K562 (cell line): ENCODE measurements at regions not wholly inside any gene's neighbourhood (a gene's known extent, or its start where the extent isn't known, plus 50 kb on each side); places are given as distances from the start of the nearest gene placed in this dataset.

Experiments used
- ATAC-seq: fragments of 200-7000 bp; cut with Tn5 transposase; 3 replicates; pipeline ENCODE4 v1.9.1; 2020; ENCODE audit warnings: moderate library complexity
- BruUV-seq: library from RNA; stranded (reverse); fragments of 400-500 nt; replicated peaks from 2 replicates; lab custom pipeline; 2021; lab: Mats Ljungman, UMichigan
- CTCF ChIA-PET: fragments of 300-600 bp; formaldehyde crosslinking; extraction: SDS; loops from one replicate; lab custom pipeline; 2021; ENCODE audit warnings: low intra/inter-chr PET ratio; lab: Yijun Ruan, JAX
- POLR2A ChIA-PET: fragments of 300-600, 350-650 bp; sonication (Branson Sonifier 250); formaldehyde crosslinking; extraction: SDS; loops from one replicate; lab custom pipeline; 2021; ENCODE audit warnings: antibody characterized with exemption, inconsistent platforms; lab: Yijun Ruan, JAX
- DNase-seq, 4 experiments: peaks; one replicate each; pipeline versions ENCODE4 v3.0.0 to v3.0.0-alpha.2; 2011 to 2018; ENCODE audit warnings: low spot score in 3 of 4, mixed read lengths in 3 of 4; ENCODE audit errors: extremely low read depth in 1 of 4
- FAIRE-seq: peaks from 2 replicates; lab custom pipeline; 2011; peaks lifted over from hg19 to GRCh38; lab: Jason Lieb, UNC
- H2AFZ ChIP-seq: 2 replicates; pipeline ENCODE4 v1.6.0; 2011; ENCODE audit warnings: low read depth, low read length, control low read depth, inconsistent platforms
- H3K27ac ChIP-seq: fragments of 200-600 bp; 3 replicates; pipeline ENCODE4 v1.8.0; 2011; ENCODE audit warnings: low read depth, mild to moderate bottlenecking, control low read depth, inconsistent platforms, low read length, moderate library complexity, mixed read lengths; ENCODE audit errors: extremely low read depth
- H3K27me3 ChIP-seq, 2 experiments: fragments of 300-600 bp in 1 of 2; 2 replicates in 1 of 2; 3 replicates in 1 of 2; pipeline versions ENCODE4 v1.6.0 to v1.8.0; 2011; ENCODE audit warnings: inconsistent platforms in 2 of 2, low read length in 2 of 2, mild to moderate bottlenecking in 1 of 2, mixed read lengths in 1 of 2, moderate library complexity in 1 of 2; ENCODE audit not compliant: control insufficient read depth in 2 of 2, insufficient read depth in 2 of 2
- H3K36me3 ChIP-seq: fragments of 300-600 bp; 3 replicates; pipeline ENCODE4 v1.8.0; 2011; ENCODE audit warnings: mild to moderate bottlenecking, low read length, inconsistent platforms; ENCODE audit not compliant: control insufficient read depth, insufficient read depth
- H3K4me1 ChIP-seq, 2 experiments: fragments of 200-600 bp in 1 of 2; replicated peaks in 1 of 2; 2 replicates in 1 of 2; 3 replicates in 1 of 2; pipeline versions ENCODE4 v1.5.1 to v1.8.0; 2011; ENCODE audit warnings: inconsistent platforms in 2 of 2, low read length in 2 of 2, mild to moderate bottlenecking in 1 of 2, mixed read lengths in 1 of 2, moderate library complexity in 1 of 2; ENCODE audit not compliant: control insufficient read depth in 2 of 2, insufficient read depth in 2 of 2
- H3K4me2 ChIP-seq: 2 replicates; pipeline ENCODE4 v1.6.1; 2011; ENCODE audit warnings: low read length, control low read depth, inconsistent platforms, mixed read lengths; ENCODE audit not compliant: insufficient read depth
- H3K4me3 ChIP-seq: fragments of 200-600 bp; sonication (generic), shearing (Covaris generic); 2 replicates; pipeline ENCODE4 v1.5.1; 2016; ENCODE audit warnings: control low read depth, inconsistent platforms
- H3K79me2 ChIP-seq: fragments of 200-600 bp; 3 replicates; pipeline ENCODE4 v1.8.0; 2011; ENCODE audit warnings: low read length, inconsistent platforms; ENCODE audit not compliant: control insufficient read depth, insufficient read depth
- H3K9ac ChIP-seq, 2 experiments: 2 replicates each; pipeline versions ENCODE4 v1.6.0 to v1.6.1; 2011; ENCODE audit warnings: low read depth in 2 of 2, low read length in 2 of 2, control low read depth in 1 of 2, inconsistent platforms in 1 of 2, mild to moderate bottlenecking in 1 of 2, mixed read lengths in 1 of 2; ENCODE audit not compliant: insufficient read depth in 1 of 2
- H3K9me1 ChIP-seq: one replicate; pipeline ENCODE4 v1.6.0; 2011; ENCODE audit warnings: inconsistent platforms, mild to moderate bottlenecking, low read length, moderate library complexity; ENCODE audit not compliant: control insufficient read depth, insufficient read depth
- H3K9me3 ChIP-seq: replicated peaks from 2 replicates; pipeline ENCODE4 v1.5.1; 2011; ENCODE audit warnings: low read depth, low read length, inconsistent platforms; ENCODE audit not compliant: control insufficient read depth, insufficient read depth
- H4K20me1 ChIP-seq: replicated peaks from 2 replicates; pipeline ENCODE4 v1.6.1; 2011; ENCODE audit warnings: low read length, inconsistent platforms, mixed read lengths; ENCODE audit not compliant: control insufficient read depth, insufficient read depth
- ATF3 ChIP-seq, 2 experiments: fragments of 450-650 bp in 1 of 2; sonication (generic) in 1 of 2; formaldehyde crosslinking in 1 of 2; IDR thresholded peaks in 1 of 2; conservative IDR thresholded peaks in 1 of 2; 2 replicates each; pipeline versions ENCODE4 v1.6.1 to v1.8.1; 2016 to 2023; ENCODE audit warnings: mild to moderate bottlenecking in 2 of 2, moderate library complexity in 2 of 2, inconsistent platforms in 1 of 2, missing genetic modification reagents in 1 of 2
- BRD9 ChIP-seq: fragments of 450-650 bp; IDR thresholded peaks from 2 replicates; pipeline ENCODE4 v1.6.1; 2018; ENCODE audit warnings: low read depth; ENCODE audit not compliant: partially characterized antibody
- CBFB ChIP-seq: sonication (generic); formaldehyde crosslinking; IDR thresholded peaks from 2 replicates; pipeline ENCODE4 v1.4.0; 2020; ENCODE audit warnings: mild to moderate bottlenecking, missing genetic modification reagents
- HIVEP1 ChIP-seq: fragments of 250-450 bp; sonication (Bioruptor Pico); IDR thresholded peaks from 2 replicates; pipeline ENCODE4 v1.4.0; 2020; ENCODE audit warnings: mild to moderate bottlenecking
- JUND ChIP-seq, 2 experiments: IDR thresholded peaks; 2 replicates in 1 of 2; 3 replicates in 1 of 2; pipeline ENCODE4 v1.6.1; 2011; ENCODE audit warnings: borderline replicate concordance in 2 of 2, low read depth in 2 of 2, low read length in 2 of 2, improper control_type of control experiment in 1 of 2, missing biosample characterization in 1 of 2, missing genetic modification characterization in 1 of 2, missing genetic modification reagents in 1 of 2
- KAT2B ChIP-seq: IDR thresholded peaks from one replicate; pipeline ENCODE4 v1.6.1; 2012; ENCODE audit warnings: low read depth, mild to moderate bottlenecking, control low read depth, inconsistent platforms, low read length, moderate library complexity
- KLF16 ChIP-seq: IDR thresholded peaks from 2 replicates; pipeline ENCODE4 v1.6.1; 2016; ENCODE audit warnings: antibody characterized with exemption
- MEIS2 ChIP-seq: fragments of 450-650 bp; IDR thresholded peaks from 2 replicates; pipeline ENCODE4 v1.6.1; 2014; ENCODE audit warnings: mild to moderate bottlenecking; ENCODE audit not compliant: partially characterized antibody
- NCOA6 ChIP-seq: fragments of 450-650 bp; IDR thresholded peaks from 2 replicates; pipeline ENCODE4 v1.6.1; 2017; ENCODE audit warnings: mild to moderate bottlenecking
- POLR3G ChIP-seq: IDR thresholded peaks from 2 replicates; pipeline ENCODE4 v1.6.1; 2011; ENCODE audit not compliant: insufficient read length, insufficient replicate concordance; ENCODE audit errors: extremely low read depth
- RBM17 ChIP-seq: fragments of 200-400 bp; formaldehyde crosslinking; IDR thresholded peaks from 2 replicates; pipeline ENCODE4 v1.6.1; 2017; ENCODE audit warnings: low read depth, mild to moderate bottlenecking, low read length, borderline replicate concordance
- SIN3A ChIP-seq, 2 experiments: fragments of 150-350 bp in 1 of 2; IDR thresholded peaks; 2 replicates each; pipeline ENCODE4 v1.6.1; 2011 to 2016; ENCODE audit warnings: borderline replicate concordance in 2 of 2, low read depth in 2 of 2, low read length in 2 of 2, mild to moderate bottlenecking in 2 of 2, moderate library complexity in 2 of 2; ENCODE audit not compliant: control insufficient read depth in 1 of 2
- ZNF12 ChIP-seq: sonication (generic); formaldehyde crosslinking; IDR thresholded peaks from 2 replicates; pipeline ENCODE4 v1.4.0; 2020; ENCODE audit warnings: mild to moderate bottlenecking, missing genetic modification reagents
- ZNF174 ChIP-seq: fragments of 250-450 bp; sonication (Bioruptor Pico); IDR thresholded peaks from 2 replicates; pipeline ENCODE4 v1.4.0; 2020; ENCODE audit warnings: mild to moderate bottlenecking
- ZNF274 ChIP-seq: IDR thresholded peaks from 2 replicates; pipeline ENCODE4 v1.6.1; 2011; ENCODE audit warnings: low read depth, mild to moderate bottlenecking, low read length, moderate library complexity, borderline replicate concordance
- ZNF445 ChIP-seq: fragments of 250-450 bp; sonication (Bioruptor Pico); IDR thresholded peaks from 2 replicates; pipeline ENCODE4 v1.4.0; 2020; ENCODE audit warnings: low read depth, mild to moderate bottlenecking, moderate library complexity
- ZNF586 ChIP-seq: fragments of 450-650 bp; formaldehyde crosslinking; conservative IDR thresholded peaks from 2 replicates; pipeline ENCODE4 v1.4.0; 2020; ENCODE audit warnings: mild to moderate bottlenecking, moderate library complexity
- WGBS: fragments of 100-300 bp; shearing (Covaris generic); methylation state at CpG from one replicate; pipeline ENCODE4 v1.1.6; 2016; ENCODE audit warnings: low coverage, mixed read lengths; ENCODE audit not compliant: insufficient coverage; ENCODE audit errors: missing lambda C conversion rate; 5-methylcytosine and 5-hydroxymethylcytosine counted together
- in situ Hi-C: fragments of 300-500 bp; cut with MboI; formaldehyde crosslinking; loops from 4 replicates; pipeline ENCODE4 v1.15.0; 2018; ENCODE audit warnings: inconsistent platforms, mixed read lengths
- intact Hi-C: fragments of 100-400 bp; cut with micrococcal nuclease; formaldehyde crosslinking; loops from 2 replicates; pipeline ENCODE4 v1.14.2; 2022

GRCh38 chr6:27098956-27099355, 148.5 kb upstream of the PRSS16 start:
- intact Hi-C loops: no loop called here
- Histone ChIP-seq H3K9me1 (no peaks in the 10 kb centered on the region), H3K4me3 (no peak overlapping the region), H3K9ac (no peak overlapping the region)
- DNase-seq: no peak
- POLR2A ChIA-PET: interaction anchor here (0.7 kb wide), 1 partner anchor 531 kb away, joined by 3 read pairs; no protein-coding TSS in a partner anchor
- no peak for FAIRE-seq
- BruUV-seq: no TSS peak
- TF ChIP-seq JUND (IDR thresholded peaks at IDR 0.05; ENCODE audit: borderline replicate concordance, low read depth, low read length) (no peak), JUND (tag; IDR thresholded peaks at IDR 0.05; ENCODE audit: borderline replicate concordance, low read depth, low read length) (no peak), HIVEP1 (CRISPR knock-in tag) (no peak), ZNF12 (CRISPR knock-in tag) (no peak), ZNF445 (CRISPR knock-in tag) (no peak), MEIS2 (no peak), BRD9 (no peak), SIN3A (IDR thresholded peaks at IDR 0.05; ENCODE audit: borderline replicate concordance in 2 of 2, control insufficient read depth in 1 of 2, low read depth in 2 of 2, low read length in 2 of 2) (no peak), CBFB (CRISPR knock-in tag) (no peak), ATF3 (IDR thresholded peaks at IDR 0.05) (no peak), ATF3 (CRISPR knock-in tag; conservative IDR thresholded peaks at IDR 0.05) (no peak), ZNF586 (no peak), KAT2B (no peak), NCOA6 (no peak), ZNF174 (CRISPR knock-in tag) (no peak), KLF16 (no peak), ZNF274 (no peak), RBM17 (no peak), POLR3G (no peak)
- TF ChIP-seq, all 486 proteins: peak for 0
- H3K27me3 ChIP-seq: no peaks in the 10 kb centered on the region
- whole genome bisulfite sequencing: 97% methylated on average over 19 of the region's 19 CpGs
- H3K36me3 ChIP-seq: 0 out of 3 replicates have a peak, but pooled peaks cover 3% of the 10 kb centered on the region
- H3K4me1 ChIP-seq: peaks cover 2 to 6% of the 10 kb centered on the region in 2 experiments; a peak in 1 of 5 replicates
- in situ Hi-C loops: no loop called here
- no peak overlapping the region for H3K27ac ChIP-seq
- no peaks in the 10 kb centered on the region for H3K9me3 ChIP-seq
- no peaks in the 10 kb centered on the region for H3K79me2 ChIP-seq
- no peaks in the 10 kb centered on the region for H4K20me1 ChIP-seq
- H2AFZ ChIP-seq: no peak overlapping the region
- CTCF ChIA-PET: interaction anchor here (0.6 kb wide), 1 partner anchor 154 kb away, joined by 3 read pairs; no protein-coding TSS in a partner anchor
- no peak overlapping the region for H3K4me2 ChIP-seq
- ATAC-seq: no peak
